K562 (cell line): ENCODE measurements at regions not wholly inside any gene's neighbourhood (a gene's known extent, or its start where the extent isn't known, plus 50 kb on each side); places are given as distances from the start of the nearest gene placed in this dataset.

ENCODE experiments used
- ATAC-seq: fragments of 200-7000 bp; cut with Tn5 transposase; 3 replicates; pipeline ENCODE4 v1.9.1; 2020; ENCODE audit warnings: moderate library complexity
- BruUV-seq: library from RNA; stranded (reverse); fragments of 400-500 nt; replicated peaks from 2 replicates; lab custom pipeline; 2021; lab: Mats Ljungman, UMichigan
- CTCF ChIA-PET: fragments of 300-600 bp; formaldehyde crosslinking; extraction: SDS; loops from one replicate; lab custom pipeline; 2021; ENCODE audit warnings: low intra/inter-chr PET ratio; lab: Yijun Ruan, JAX
- POLR2A ChIA-PET: fragments of 300-600, 350-650 bp; sonication (Branson Sonifier 250); formaldehyde crosslinking; extraction: SDS; loops from one replicate; lab custom pipeline; 2021; ENCODE audit warnings: antibody characterized with exemption, inconsistent platforms; lab: Yijun Ruan, JAX
- DNase-seq, 4 experiments: peaks; one replicate each; pipeline versions ENCODE4 v3.0.0 to v3.0.0-alpha.2; 2011 to 2018; ENCODE audit warnings: low spot score in 3 of 4, mixed read lengths in 3 of 4; ENCODE audit errors: extremely low read depth in 1 of 4
- FAIRE-seq: peaks from 2 replicates; lab custom pipeline; 2011; peaks lifted over from hg19 to GRCh38; lab: Jason Lieb, UNC
- H2AFZ ChIP-seq: 2 replicates; pipeline ENCODE4 v1.6.0; 2011; ENCODE audit warnings: low read depth, low read length, control low read depth, inconsistent platforms
- H3K27ac ChIP-seq: fragments of 200-600 bp; 3 replicates; pipeline ENCODE4 v1.8.0; 2011; ENCODE audit warnings: low read depth, mild to moderate bottlenecking, control low read depth, inconsistent platforms, low read length, moderate library complexity, mixed read lengths; ENCODE audit errors: extremely low read depth
- H3K27me3 ChIP-seq, 2 experiments: fragments of 300-600 bp in 1 of 2; 2 replicates in 1 of 2; 3 replicates in 1 of 2; pipeline versions ENCODE4 v1.6.0 to v1.8.0; 2011; ENCODE audit warnings: inconsistent platforms in 2 of 2, low read length in 2 of 2, mild to moderate bottlenecking in 1 of 2, mixed read lengths in 1 of 2, moderate library complexity in 1 of 2; ENCODE audit not compliant: control insufficient read depth in 2 of 2, insufficient read depth in 2 of 2
- H3K36me3 ChIP-seq: fragments of 300-600 bp; 3 replicates; pipeline ENCODE4 v1.8.0; 2011; ENCODE audit warnings: mild to moderate bottlenecking, low read length, inconsistent platforms; ENCODE audit not compliant: control insufficient read depth, insufficient read depth
- H3K4me1 ChIP-seq, 2 experiments: fragments of 200-600 bp in 1 of 2; replicated peaks in 1 of 2; 2 replicates in 1 of 2; 3 replicates in 1 of 2; pipeline versions ENCODE4 v1.5.1 to v1.8.0; 2011; ENCODE audit warnings: inconsistent platforms in 2 of 2, low read length in 2 of 2, mild to moderate bottlenecking in 1 of 2, mixed read lengths in 1 of 2, moderate library complexity in 1 of 2; ENCODE audit not compliant: control insufficient read depth in 2 of 2, insufficient read depth in 2 of 2
- H3K4me2 ChIP-seq: 2 replicates; pipeline ENCODE4 v1.6.1; 2011; ENCODE audit warnings: low read length, control low read depth, inconsistent platforms, mixed read lengths; ENCODE audit not compliant: insufficient read depth
- H3K4me3 ChIP-seq: fragments of 200-600 bp; sonication (generic), shearing (Covaris generic); 2 replicates; pipeline ENCODE4 v1.5.1; 2016; ENCODE audit warnings: control low read depth, inconsistent platforms
- H3K79me2 ChIP-seq: fragments of 200-600 bp; 3 replicates; pipeline ENCODE4 v1.8.0; 2011; ENCODE audit warnings: low read length, inconsistent platforms; ENCODE audit not compliant: control insufficient read depth, insufficient read depth
- H3K9ac ChIP-seq, 2 experiments: 2 replicates each; pipeline versions ENCODE4 v1.6.0 to v1.6.1; 2011; ENCODE audit warnings: low read depth in 2 of 2, low read length in 2 of 2, control low read depth in 1 of 2, inconsistent platforms in 1 of 2, mild to moderate bottlenecking in 1 of 2, mixed read lengths in 1 of 2; ENCODE audit not compliant: insufficient read depth in 1 of 2
- H3K9me1 ChIP-seq: one replicate; pipeline ENCODE4 v1.6.0; 2011; ENCODE audit warnings: inconsistent platforms, mild to moderate bottlenecking, low read length, moderate library complexity; ENCODE audit not compliant: control insufficient read depth, insufficient read depth
- H3K9me3 ChIP-seq: replicated peaks from 2 replicates; pipeline ENCODE4 v1.5.1; 2011; ENCODE audit warnings: low read depth, low read length, inconsistent platforms; ENCODE audit not compliant: control insufficient read depth, insufficient read depth
- H4K20me1 ChIP-seq: replicated peaks from 2 replicates; pipeline ENCODE4 v1.6.1; 2011; ENCODE audit warnings: low read length, inconsistent platforms, mixed read lengths; ENCODE audit not compliant: control insufficient read depth, insufficient read depth
- C11orf30 ChIP-seq: fragments of 450-650 bp; IDR thresholded peaks from 2 replicates; pipeline ENCODE4 v1.6.1; 2016; ENCODE audit warnings: low read depth, mild to moderate bottlenecking
- CBX8 ChIP-seq: fragments of 200-600 bp; sonication (generic); IDR thresholded peaks from 2 replicates; pipeline ENCODE4 v1.6.1; 2012; ENCODE audit warnings: borderline replicate concordance, mixed run types, low read depth, mild to moderate bottlenecking, moderate library complexity, mixed read lengths, low read length, control low read depth, inconsistent platforms; ENCODE audit not compliant: poor library complexity, severe bottlenecking; ENCODE audit errors: extremely low read depth
- FOXA1 ChIP-seq: fragments of 450-650 bp; IDR thresholded peaks from 2 replicates; pipeline ENCODE4 v1.6.1; 2016; ENCODE audit warnings: mild to moderate bottlenecking, borderline replicate concordance
- KLF1 ChIP-seq: fragments of 450-650 bp; IDR thresholded peaks from 2 replicates; pipeline ENCODE4 v1.6.1; 2016; ENCODE audit warnings: missing genetic modification characterization, missing compliant biosample characterization
- MAFF ChIP-seq: IDR thresholded peaks from 2 replicates; pipeline ENCODE4 v1.6.1; 2012; ENCODE audit warnings: low read length, improper control_type of control experiment
- NR4A1 ChIP-seq, 2 experiments: fragments of 250-450 bp in 1 of 2; fragments of 450-650 bp in 1 of 2; sonication (Bioruptor Pico) in 1 of 2; IDR thresholded peaks; 2 replicates each; pipeline versions ENCODE4 v1.4.0 to v1.6.1; 2016 to 2020; ENCODE audit warnings: mild to moderate bottlenecking in 2 of 2, missing compliant biosample characterization in 1 of 2, missing genetic modification characterization in 1 of 2, moderate library complexity in 1 of 2
- NUFIP1 ChIP-seq: fragments of 450-650 bp; IDR thresholded peaks from 2 replicates; pipeline ENCODE4 v1.6.1; 2018; ENCODE audit not compliant: partially characterized antibody
- RBM15 ChIP-seq: fragments of 200-400 bp; formaldehyde crosslinking; IDR thresholded peaks from 2 replicates; pipeline ENCODE4 v1.6.1; 2018; ENCODE audit warnings: mild to moderate bottlenecking, low read length, moderate library complexity; ENCODE audit not compliant: insufficient read depth
- SLC30A9 ChIP-seq: fragments of 250-450 bp; sonication (Bioruptor Pico); IDR thresholded peaks from 2 replicates; pipeline ENCODE4 v1.8.0; 2022; ENCODE audit warnings: mild to moderate bottlenecking, moderate library complexity
- TAF15 ChIP-seq: fragments of 200-400 bp; formaldehyde crosslinking; IDR thresholded peaks from 2 replicates; pipeline ENCODE4 v1.6.1; 2017; ENCODE audit warnings: mild to moderate bottlenecking, low read depth, low read length, moderate library complexity
- ZNF274 ChIP-seq: IDR thresholded peaks from 2 replicates; pipeline ENCODE4 v1.6.1; 2011; ENCODE audit warnings: low read depth, mild to moderate bottlenecking, low read length, moderate library complexity, borderline replicate concordance
- ZNF77 ChIP-seq: fragments of 250-450 bp; sonication (Bioruptor Pico); IDR thresholded peaks from 2 replicates; pipeline ENCODE4 v1.5.0; 2020
- ZZZ3 ChIP-seq: fragments of 450-650 bp; IDR thresholded peaks from 2 replicates; pipeline ENCODE4 v1.6.1; 2016; ENCODE audit warnings: antibody characterized with exemption, mild to moderate bottlenecking, moderate library complexity
- WGBS: fragments of 100-300 bp; shearing (Covaris generic); methylation state at CpG from one replicate; pipeline ENCODE4 v1.1.6; 2016; ENCODE audit warnings: low coverage, mixed read lengths; ENCODE audit not compliant: insufficient coverage; ENCODE audit errors: missing lambda C conversion rate; 5-methylcytosine and 5-hydroxymethylcytosine counted together
- in situ Hi-C: fragments of 300-500 bp; cut with MboI; formaldehyde crosslinking; loops from 4 replicates; pipeline ENCODE4 v1.15.0; 2018; ENCODE audit warnings: inconsistent platforms, mixed read lengths
- intact Hi-C: fragments of 100-400 bp; cut with micrococcal nuclease; formaldehyde crosslinking; loops from 2 replicates; pipeline ENCODE4 v1.14.2; 2022
- TF ChIP-seq, protein P1 (sequence below), 3 experiments: fragments of 200-800 bp in 1 of 3; fragments of 250-450 bp in 1 of 3; fragments of 450-650 bp in 1 of 3; sonication (Bioruptor Pico) in 1 of 3; sonication (Bioruptor generic) in 1 of 3; formaldehyde crosslinking in 1 of 3; IDR thresholded peaks; 2 replicates each; pipeline versions ENCODE4 v1.6.1 to v1.8.0; 2016 to 2022; ENCODE audit warnings: mild to moderate bottlenecking in 2 of 3, missing genetic modification characterization in 2 of 3, missing compliant biosample characterization in 1 of 3, moderate library complexity in 1 of 3

DNA sequence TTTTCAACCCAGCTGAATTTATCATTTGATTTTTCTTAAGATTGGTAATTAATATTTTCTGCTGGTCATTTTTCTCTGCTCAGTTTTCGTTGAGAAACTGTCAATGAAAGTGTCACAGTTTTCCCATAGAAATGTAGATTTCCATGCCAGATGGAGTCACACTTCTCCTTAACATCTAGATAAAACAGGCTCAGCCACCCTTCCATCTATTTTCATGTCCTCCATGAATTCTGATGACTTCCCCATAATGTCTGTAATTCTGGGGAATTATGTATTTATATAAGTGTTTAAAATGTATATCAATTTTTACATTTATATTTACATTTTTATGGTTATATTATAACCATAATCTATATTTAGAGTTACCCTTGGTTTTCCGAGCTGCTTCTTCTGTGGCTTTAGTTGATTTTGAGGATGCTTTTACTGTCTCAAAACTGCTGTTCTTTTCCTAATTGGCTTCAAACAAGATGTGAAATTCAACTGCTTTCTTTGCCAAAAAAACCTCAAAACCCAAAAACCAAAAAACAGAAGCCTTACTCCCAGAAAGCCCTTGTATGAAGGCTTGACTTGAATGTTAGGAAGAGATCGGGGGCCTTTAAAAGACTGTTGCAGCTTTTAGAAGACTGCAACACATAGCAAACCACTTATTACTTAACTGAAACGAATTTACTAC, 95.4 kb upstream of the CDCA7L start (continued):
- TF ChIP-seq, protein P1, sequence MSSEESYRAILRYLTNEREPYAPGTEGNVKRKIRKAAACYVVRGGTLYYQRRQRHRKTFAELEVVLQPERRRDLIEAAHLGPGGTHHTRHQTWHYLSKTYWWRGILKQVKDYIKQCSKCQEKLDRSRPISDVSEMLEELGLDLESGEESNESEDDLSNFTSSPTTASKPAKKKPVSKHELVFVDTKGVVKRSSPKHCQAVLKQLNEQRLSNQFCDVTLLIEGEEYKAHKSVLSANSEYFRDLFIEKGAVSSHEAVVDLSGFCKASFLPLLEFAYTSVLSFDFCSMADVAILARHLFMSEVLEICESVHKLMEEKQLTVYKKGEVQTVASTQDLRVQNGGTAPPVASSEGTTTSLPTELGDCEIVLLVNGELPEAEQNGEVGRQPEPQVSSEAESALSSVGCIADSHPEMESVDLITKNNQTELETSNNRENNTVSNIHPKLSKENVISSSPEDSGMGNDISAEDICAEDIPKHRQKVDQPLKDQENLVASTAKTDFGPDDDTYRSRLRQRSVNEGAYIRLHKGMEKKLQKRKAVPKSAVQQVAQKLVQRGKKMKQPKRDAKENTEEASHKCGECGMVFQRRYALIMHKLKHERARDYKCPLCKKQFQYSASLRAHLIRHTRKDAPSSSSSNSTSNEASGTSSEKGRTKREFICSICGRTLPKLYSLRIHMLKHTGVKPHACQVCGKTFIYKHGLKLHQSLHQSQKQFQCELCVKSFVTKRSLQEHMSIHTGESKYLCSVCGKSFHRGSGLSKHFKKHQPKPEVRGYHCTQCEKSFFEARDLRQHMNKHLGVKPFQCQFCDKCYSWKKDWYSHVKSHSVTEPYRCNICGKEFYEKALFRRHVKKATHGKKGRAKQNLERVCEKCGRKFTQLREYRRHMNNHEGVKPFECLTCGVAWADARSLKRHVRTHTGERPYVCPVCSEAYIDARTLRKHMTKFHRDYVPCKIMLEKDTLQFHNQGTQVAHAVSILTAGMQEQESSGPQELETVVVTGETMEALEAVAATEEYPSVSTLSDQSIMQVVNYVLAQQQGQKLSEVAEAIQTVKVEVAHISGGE (CRISPR knock-in tag; IDR thresholded peaks at IDR 0.05) = no peak
- TF ChIP-seq TAF15 (no peak), C11orf30 (no peak)

DNA sequence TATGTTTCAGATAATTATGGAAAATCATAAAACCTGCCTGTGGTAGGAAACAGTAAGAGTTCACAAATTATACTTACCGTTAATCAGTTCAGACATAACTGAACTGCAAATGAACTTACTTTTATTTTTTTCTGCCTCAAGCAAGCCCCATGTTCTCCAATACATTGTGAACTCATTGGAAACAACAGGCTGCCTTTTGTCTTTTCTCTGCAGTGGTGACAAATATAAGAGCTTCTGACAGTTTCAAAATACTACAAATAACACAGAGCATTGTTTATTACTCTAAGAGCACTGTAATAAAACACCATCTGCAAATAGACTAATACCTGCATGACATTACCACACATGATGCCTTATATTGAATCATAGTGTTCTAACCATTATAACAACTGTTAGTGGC, 94.0 kb upstream of the CDCA7L start:
- no peak overlapping the region for H3K4me2 ChIP-seq
- no peak overlapping the region for H2AFZ ChIP-seq
- ChIA-PET CTCF (no interaction called here), POLR2A (no interaction called here)
- H3K9me3 ChIP-seq = no peaks in the 10 kb centered on the region
- FAIRE-seq = no peak
- H3K27me3 ChIP-seq = no peaks in the 10 kb centered on the region; a peak in 1 of 5 replicates
- no TSS peak for BruUV-seq
- H3K79me2 ChIP-seq = no peaks in the 10 kb centered on the region
- no peak for DNase-seq
- in situ Hi-C loops = no loop called here
- no peak overlapping the region for H3K27ac ChIP-seq
- no peaks in the 10 kb centered on the region for H3K36me3 ChIP-seq
- H3K9ac ChIP-seq = no peak overlapping the region
- WGBS = 0% methylated on average over 1 of the region's 1 CpG
- H3K4me3 ChIP-seq = no peak overlapping the region
- intact Hi-C loops = no loop called here
- TF ChIP-seq NUFIP1 = no peak
- no peak for TF ChIP-seq RBM15
- TF ChIP-seq FOXA1 = no peak
- no peak for TF ChIP-seq ZNF77 (CRISPR knock-in tag)
- no peak for TF ChIP-seq NR4A1 (CRISPR knock-in tag; IDR thresholded peaks at IDR 0.05)
- TF ChIP-seq NR4A1 (tag; IDR thresholded peaks at IDR 0.05) = no peak
- TF ChIP-seq CBX8 = no peak
- no peak for TF ChIP-seq ZNF274
- TF ChIP-seq SLC30A9 = no peak
- TF ChIP-seq ZZZ3 = no peak
- no peak for TF ChIP-seq KLF1
- no peak for TF ChIP-seq MAFF
- no peaks in the 10 kb centered on the region for H3K9me1 ChIP-seq
- ATAC-seq = no peak
- no peaks in the 10 kb centered on the region for H4K20me1 ChIP-seq
- no peaks in the 10 kb centered on the region for H3K4me1 ChIP-seq
